ENCODE measurements at regions not wholly inside any gene's neighbourhood (a gene's known extent, or its start where the extent isn't known, plus 50 kb on each side); places are given as distances from the start of the nearest gene placed in this dataset.

GRCh38 chr3:163753033-163753432 is 1325.3 kb downstream of the SI start:
- TF ChIP-seq MAFF (IDR thresholded peaks at IDR 0.05; ENCODE audit: low read length) (no peak), USF2 (CRISPR knock-in tag; IDR thresholded peaks at IDR 0.05) (no peak), ZNF133 (CRISPR knock-in tag; IDR thresholded peaks at IDR 0.05) (no peak), GABPA (tag; conservative IDR thresholded peaks at IDR 0.05; ENCODE audit: low read depth) (no peak), PHTF2 (CRISPR knock-in tag; IDR thresholded peaks at IDR 0.05) (no peak), ATF1 (CRISPR knock-in tag; IDR thresholded peaks at IDR 0.05) (no peak), ATF1 (tag; IDR thresholded peaks at IDR 0.05) (no peak), SIRT6 (IDR thresholded peaks at IDR 0.05; ENCODE audit: low read depth, low read length) (no peak), PHF20 (IDR thresholded peaks at IDR 0.05; ENCODE audit: partially characterized antibody) (no peak), CTCF (IDR thresholded peaks at IDR 0.05 in 2 of 3, conservative IDR thresholded peaks at IDR 0.05 in 1 of 3; ENCODE audit: insufficient read depth in 2 of 3, low read depth in 1 of 3, low read length in 3 of 3) (no peak), FOXK1 (CRISPR knock-in tag; IDR thresholded peaks at IDR 0.05; ENCODE audit: borderline replicate concordance) (no peak), MAX (CRISPR knock-in tag; IDR thresholded peaks at IDR 0.05) (no peak), POLR2A (conservative IDR thresholded peaks at IDR 0.05) (no peak)
